ENCODE measurements at regions not wholly inside any gene's neighbourhood (a gene's known extent, or its start where the extent isn't known, plus 50 kb on each side); places are given as distances from the start of the nearest gene placed in this dataset.

DNA sequence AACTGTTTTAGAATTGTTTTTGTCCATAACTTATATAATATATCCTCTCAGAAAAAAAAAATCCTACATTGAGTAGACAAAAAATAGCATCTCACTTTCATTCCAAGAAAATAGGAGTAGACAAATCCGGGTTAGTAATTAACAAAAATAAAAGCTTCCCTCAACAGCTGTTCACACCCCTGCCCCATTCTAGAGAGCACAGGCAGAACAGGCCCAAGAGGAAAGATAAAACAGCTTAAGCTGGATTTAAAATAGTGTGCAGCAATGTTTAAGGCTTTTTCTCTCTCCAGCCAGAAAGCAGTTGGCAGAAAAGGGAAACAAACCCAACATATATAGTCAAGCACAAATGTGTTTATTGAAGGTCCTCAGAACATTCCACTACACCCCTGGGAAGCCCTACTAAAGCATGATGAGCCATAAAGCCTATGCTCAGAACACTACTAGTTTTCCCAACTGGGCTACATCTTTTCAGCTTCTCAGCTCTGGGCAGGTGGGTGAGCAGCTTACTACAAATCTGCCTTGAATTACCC is 189.9 kb downstream of the MTERF1 start:
- POLR2A ChIA-PET: no interaction called here
- CTCF ChIA-PET: interaction anchor here (0.7 kb wide), 1 partner anchor 94 kb away, joined by 3 read pairs; no protein-coding TSS in a partner anchor
- Histone ChIP-seq H3K27me3 (ENCODE audit: control insufficient read depth, insufficient read depth, low read length) (no peaks in the 10 kb centered on the region), H3K4me3 (ENCODE audit: low read depth, low read length) (no peak overlapping the region), H3K36me3 (ENCODE audit: control insufficient read depth, insufficient read depth, low read length) (no peaks in the 10 kb centered on the region)
- no peak for TF ChIP-seq CTCF (IDR thresholded peaks at IDR 0.05; ENCODE audit: insufficient read depth, low read depth, low read length)
- DNase-seq (ENCODE audit: low read depth): no peak

DNA sequence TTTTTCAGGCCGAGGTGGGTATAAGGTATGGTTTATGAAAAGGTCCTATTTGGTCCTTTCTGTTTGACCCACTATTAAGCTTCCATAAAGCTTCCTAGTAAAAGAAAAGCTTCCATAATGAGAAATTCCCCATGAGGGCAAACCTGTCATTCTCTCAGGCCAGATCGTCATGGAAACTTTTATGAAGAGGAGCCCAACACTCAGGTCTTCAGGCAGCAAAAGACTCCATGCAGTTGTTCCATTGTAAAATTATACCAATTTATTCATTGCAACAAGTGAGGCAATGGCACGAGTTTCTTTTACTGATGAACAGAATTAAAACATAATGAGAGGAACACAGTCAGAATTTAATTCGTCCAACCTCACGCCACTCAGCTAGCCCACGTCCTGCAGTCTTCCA is 188.6 kb downstream of the MTERF1 start:
- CTCF ChIA-PET: no interaction called here
- POLR2A ChIA-PET: no interaction called here
- no peak for TF ChIP-seq CTCF (IDR thresholded peaks at IDR 0.05; ENCODE audit: insufficient read depth, low read depth, low read length)
- H3K27me3 ChIP-seq (ENCODE audit: control insufficient read depth, insufficient read depth, low read length): no peaks in the 10 kb centered on the region
- DNase-seq (ENCODE audit: low read depth): no peak
- H3K4me3 ChIP-seq (ENCODE audit: low read depth, low read length): no peak overlapping the region
- H3K36me3 ChIP-seq (ENCODE audit: control insufficient read depth, insufficient read depth, low read length): no peaks in the 10 kb centered on the region

- DNase-seq (ENCODE audit: low read depth): no peak
- no peak for TF ChIP-seq CTCF (IDR thresholded peaks at IDR 0.05; ENCODE audit: insufficient read depth, low read depth, low read length)
- CTCF ChIA-PET: no interaction called here
- POLR2A ChIA-PET: no interaction called here
- no peaks in the 10 kb centered on the region for H3K27me3 ChIP-seq (ENCODE audit: control insufficient read depth, insufficient read depth, low read length)
- no peak overlapping the region for H3K4me3 ChIP-seq (ENCODE audit: low read depth, low read length)
- H3K36me3 ChIP-seq (ENCODE audit: control insufficient read depth, insufficient read depth, low read length): no peaks in the 10 kb centered on the region
Measured at GRCh38 chr7:91692800-91693199, 187.7 kb downstream of the MTERF1 start.

- Histone ChIP-seq H3K4me3 (ENCODE audit: low read depth, low read length) (no peak overlapping the region), H3K27me3 (ENCODE audit: control insufficient read depth, insufficient read depth, low read length) (no peaks in the 10 kb centered on the region), H3K36me3 (ENCODE audit: control insufficient read depth, insufficient read depth, low read length) (no peaks in the 10 kb centered on the region)
- CTCF ChIA-PET: no interaction called here
- POLR2A ChIA-PET: no interaction called here
- TF ChIP-seq CTCF (IDR thresholded peaks at IDR 0.05; ENCODE audit: insufficient read depth, low read depth, low read length): no peak
- peak; percentile 52 for DNase-seq (ENCODE audit: low read depth)
Measured at GRCh38 chr7:91694351-91694841, 186.1 kb downstream of the MTERF1 start.

- Histone ChIP-seq H3K36me3 (ENCODE audit: control insufficient read depth, insufficient read depth, low read length) (no peaks in the 10 kb centered on the region), H3K27me3 (ENCODE audit: control insufficient read depth, insufficient read depth, low read length) (no peaks in the 10 kb centered on the region), H3K4me3 (ENCODE audit: low read depth, low read length) (no peak overlapping the region)
- ChIA-PET POLR2A (no interaction called here), CTCF (no interaction called here)
- DNase-seq (ENCODE audit: low read depth): no peak
- TF ChIP-seq CTCF (IDR thresholded peaks at IDR 0.05; ENCODE audit: insufficient read depth, low read depth, low read length): no peak
Measured at GRCh38 chr7:91710881-91711280, 169.6 kb downstream of the MTERF1 start.
